ENCODE measurements at regions not wholly inside any gene's neighbourhood (a gene's known extent, or its start where the extent isn't known, plus 50 kb on each side); places are given as distances from the start of the nearest gene placed in this dataset.
A peak's percentile ranks its signal among the peaks of the same experiment; 100 is the strongest.
"Not testable (repeated sequence)": the region's sequence is repeated elsewhere in the genome, so short reads cannot be mapped to it uniquely, and the experiment has no call there.

DNA sequence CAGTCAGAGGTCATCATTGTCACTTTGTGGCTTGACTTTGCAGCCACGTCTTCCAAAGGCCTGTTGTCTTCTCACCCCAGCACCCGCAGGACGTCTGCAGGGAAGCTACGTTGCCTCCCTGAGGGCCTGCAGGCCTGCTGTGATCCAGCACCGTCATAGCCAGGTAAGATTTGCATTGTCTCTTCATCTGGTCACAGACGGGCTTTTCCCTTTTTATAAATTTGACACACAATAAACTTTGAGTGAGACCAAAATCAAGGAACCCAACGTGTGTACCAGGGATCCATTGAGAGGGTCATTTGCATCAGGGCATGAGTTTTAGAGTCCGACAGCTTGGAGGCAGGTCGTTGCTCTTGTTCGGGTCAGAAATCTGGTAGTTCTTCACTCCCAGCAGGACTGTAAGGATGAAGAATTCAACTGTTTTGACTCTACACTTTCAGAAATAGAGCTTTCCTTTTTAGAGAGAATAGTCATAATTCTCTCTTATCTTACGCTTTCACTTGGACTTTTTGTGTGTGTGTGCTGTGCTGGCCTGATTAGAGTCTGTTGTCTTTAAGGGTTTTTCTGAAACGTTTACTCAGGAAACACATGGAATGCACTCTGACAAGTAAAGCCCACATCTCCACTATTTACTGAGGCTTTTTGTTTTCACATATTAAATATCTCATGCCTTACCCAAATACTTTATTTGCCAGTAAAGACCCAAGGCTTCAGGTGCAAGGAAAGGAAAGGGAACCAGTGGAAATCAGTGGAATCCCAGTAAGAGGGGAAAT is 177.2 kb upstream of the TAB2 start:
- no peak for DNase-seq (ENCODE audit: low spot score in 2 of 2)
- Histone ChIP-seq H3K4me3 (no peak overlapping the region), H3K36me3 (no peaks in the 10 kb centered on the region), H3K4me1 (no peaks in the 10 kb centered on the region), H3K9me3 (no peaks in the 10 kb centered on the region), H3K27me3 (no peaks in the 10 kb centered on the region), H3K27ac (peak overlapping the region in 1 of 2 donors; percentile 11)
- TF ChIP-seq POLR2AphosphoS5 (IDR thresholded peaks at IDR 0.05) (no peak), POLR2A (IDR thresholded peaks at IDR 0.05) (no peak)
- TF ChIP-seq, protein P1, sequence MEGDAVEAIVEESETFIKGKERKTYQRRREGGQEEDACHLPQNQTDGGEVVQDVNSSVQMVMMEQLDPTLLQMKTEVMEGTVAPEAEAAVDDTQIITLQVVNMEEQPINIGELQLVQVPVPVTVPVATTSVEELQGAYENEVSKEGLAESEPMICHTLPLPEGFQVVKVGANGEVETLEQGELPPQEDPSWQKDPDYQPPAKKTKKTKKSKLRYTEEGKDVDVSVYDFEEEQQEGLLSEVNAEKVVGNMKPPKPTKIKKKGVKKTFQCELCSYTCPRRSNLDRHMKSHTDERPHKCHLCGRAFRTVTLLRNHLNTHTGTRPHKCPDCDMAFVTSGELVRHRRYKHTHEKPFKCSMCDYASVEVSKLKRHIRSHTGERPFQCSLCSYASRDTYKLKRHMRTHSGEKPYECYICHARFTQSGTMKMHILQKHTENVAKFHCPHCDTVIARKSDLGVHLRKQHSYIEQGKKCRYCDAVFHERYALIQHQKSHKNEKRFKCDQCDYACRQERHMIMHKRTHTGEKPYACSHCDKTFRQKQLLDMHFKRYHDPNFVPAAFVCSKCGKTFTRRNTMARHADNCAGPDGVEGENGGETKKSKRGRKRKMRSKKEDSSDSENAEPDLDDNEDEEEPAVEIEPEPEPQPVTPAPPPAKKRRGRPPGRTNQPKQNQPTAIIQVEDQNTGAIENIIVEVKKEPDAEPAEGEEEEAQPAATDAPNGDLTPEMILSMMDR (IDR thresholded peaks at IDR 0.05) = no peak
- intact Hi-C loops (cut with DNase I; ENCODE audit: low total_unique reads) = no loop called here

DNA sequence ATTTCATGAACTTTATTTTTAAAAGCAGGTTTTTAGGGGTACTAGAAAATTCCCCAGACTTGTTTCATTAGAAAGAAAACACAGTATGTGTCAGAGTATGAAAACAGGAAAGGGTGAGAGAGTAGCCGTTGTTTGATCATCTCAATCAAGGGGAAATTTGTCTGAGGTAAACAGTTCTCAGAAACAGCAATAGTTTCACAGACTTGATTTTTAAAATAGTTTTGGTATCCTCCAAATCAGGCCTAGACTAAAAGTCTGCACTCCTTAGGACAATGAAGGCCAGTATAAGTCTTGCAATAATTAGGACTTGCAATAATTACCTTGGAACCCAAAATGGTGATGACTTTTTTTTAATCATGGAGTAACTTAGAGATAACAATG is 176.6 kb upstream of the TAB2 start:
- no peak for DNase-seq (ENCODE audit: low spot score in 2 of 2)
- Histone ChIP-seq H3K4me1 (no peaks in the 10 kb centered on the region), H3K36me3 (no peaks in the 10 kb centered on the region), H3K4me3 (no peak overlapping the region), H3K27me3 (no peaks in the 10 kb centered on the region), H3K9me3 (no peaks in the 10 kb centered on the region), H3K27ac (no peak overlapping the region)
- TF ChIP-seq, protein P1 (IDR thresholded peaks at IDR 0.05) = no peak
- TF ChIP-seq POLR2AphosphoS5 (IDR thresholded peaks at IDR 0.05) (no peak), POLR2A (IDR thresholded peaks at IDR 0.05) (no peak)
- intact Hi-C loops (cut with DNase I; ENCODE audit: low total_unique reads) = no loop called here

DNA sequence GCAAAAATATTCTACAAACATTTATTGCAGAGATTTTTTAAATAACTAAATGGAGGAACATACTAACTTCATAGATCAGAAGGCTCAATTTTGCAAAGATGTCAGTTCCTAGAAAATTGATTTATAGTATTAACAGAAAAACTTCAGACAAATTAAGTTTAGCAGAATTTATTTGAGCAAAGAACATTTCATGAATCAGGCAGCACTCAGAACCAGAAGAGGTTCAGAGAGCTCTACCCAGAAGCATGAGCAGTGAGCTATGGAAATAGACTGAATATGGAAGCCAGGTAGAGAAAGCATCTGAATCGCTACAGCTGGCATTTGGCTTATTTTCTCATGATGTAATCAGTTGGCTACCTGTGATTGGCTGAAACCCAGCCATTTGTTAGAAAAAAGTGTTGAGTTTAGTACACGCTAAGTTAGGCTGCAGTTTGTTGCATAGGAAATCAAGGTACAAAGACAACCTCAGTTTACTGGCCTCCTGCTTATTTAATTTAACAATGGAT is 174.5 kb upstream of the TAB2 start:
- no peaks in the 10 kb centered on the region for H3K9me3 ChIP-seq
- TF ChIP-seq, protein P1 (IDR thresholded peaks at IDR 0.05) = no peak
- TF ChIP-seq POLR2AphosphoS5 (IDR thresholded peaks at IDR 0.05) (no peak), POLR2A (IDR thresholded peaks at IDR 0.05) (no peak)
- no peak overlapping the region for H3K4me3 ChIP-seq
- no peaks in the 10 kb centered on the region for H3K27me3 ChIP-seq
- H3K4me1 ChIP-seq = no peaks in the 10 kb centered on the region
- intact Hi-C loops (cut with DNase I; ENCODE audit: low total_unique reads) = no loop called here
- no peaks in the 10 kb centered on the region for H3K36me3 ChIP-seq
- no peak overlapping the region for H3K27ac ChIP-seq
- no peak for DNase-seq (ENCODE audit: low spot score in 2 of 2)

DNA sequence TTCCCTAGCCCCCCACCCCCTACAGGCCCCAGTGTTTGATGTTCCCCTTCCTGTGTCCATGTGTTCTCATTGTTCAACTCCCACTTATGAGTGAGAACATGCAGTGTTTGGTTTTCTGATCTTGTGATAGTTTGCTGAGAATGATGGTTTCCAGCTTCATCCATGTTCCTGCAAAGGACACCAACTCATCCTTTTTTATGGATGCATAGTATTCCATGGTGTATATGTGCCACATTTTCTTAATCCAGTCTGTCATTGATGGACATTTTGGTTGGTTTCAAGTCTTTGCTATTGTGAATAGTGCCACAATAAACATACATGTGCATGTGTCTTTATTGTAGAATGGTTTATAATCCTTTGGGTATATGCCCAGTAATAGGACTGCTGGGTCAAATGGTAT is 171.7 kb upstream of the TAB2 start:
- intact Hi-C loops (cut with DNase I; ENCODE audit: low total_unique reads); H3K4me3 ChIP-seq: not testable (repeated sequence)

DNA sequence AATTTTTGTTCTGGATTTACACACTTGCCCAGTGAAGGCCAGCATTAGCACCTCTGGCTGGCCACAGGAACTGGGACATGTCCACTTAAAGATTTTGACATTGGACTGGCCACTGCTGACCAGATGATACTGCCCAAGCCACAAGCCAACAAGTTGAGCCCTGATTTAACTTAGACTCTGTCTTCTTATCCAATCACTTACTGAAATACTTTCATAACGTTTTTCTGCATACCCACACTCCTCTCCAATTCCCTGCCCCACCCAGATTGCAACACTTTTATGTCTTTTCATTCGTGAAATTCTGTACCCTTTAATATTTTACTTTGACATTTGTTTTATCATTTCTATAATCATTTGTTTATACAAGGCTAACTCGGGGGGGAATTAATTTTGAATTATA is 170.3 kb upstream of the TAB2 start:
- no peak overlapping the region for H3K27ac ChIP-seq
- no peaks in the 10 kb centered on the region for H3K27me3 ChIP-seq
- no peaks in the 10 kb centered on the region for H3K4me1 ChIP-seq
- no peak for DNase-seq (ENCODE audit: low spot score in 2 of 2)
- H3K9me3 ChIP-seq = no peaks in the 10 kb centered on the region
- H3K4me3 ChIP-seq = no peak overlapping the region
- TF ChIP-seq, protein P1 (IDR thresholded peaks at IDR 0.05) = no peak
- TF ChIP-seq POLR2AphosphoS5 (IDR thresholded peaks at IDR 0.05) (no peak), POLR2A (IDR thresholded peaks at IDR 0.05) (no peak)
- no peaks in the 10 kb centered on the region for H3K36me3 ChIP-seq
- intact Hi-C loops (cut with DNase I; ENCODE audit: low total_unique reads) = no loop called here

More for the DNA sequence above, 171.7 kb upstream of the TAB2 start:
- DNase-seq (ENCODE audit: low spot score in 2 of 2); H3K27ac ChIP-seq; H3K4me1 ChIP-seq; H3K9me3 ChIP-seq; H3K27me3 ChIP-seq; H3K36me3 ChIP-seq: not testable (repeated sequence)

Measured in breast epithelium (tissue), 4 donors.